ENCODE measurements at regions not wholly inside any gene's neighbourhood (a gene's known extent, or its start where the extent isn't known, plus 50 kb on each side); places are given as distances from the start of the nearest gene placed in this dataset.

DNA sequence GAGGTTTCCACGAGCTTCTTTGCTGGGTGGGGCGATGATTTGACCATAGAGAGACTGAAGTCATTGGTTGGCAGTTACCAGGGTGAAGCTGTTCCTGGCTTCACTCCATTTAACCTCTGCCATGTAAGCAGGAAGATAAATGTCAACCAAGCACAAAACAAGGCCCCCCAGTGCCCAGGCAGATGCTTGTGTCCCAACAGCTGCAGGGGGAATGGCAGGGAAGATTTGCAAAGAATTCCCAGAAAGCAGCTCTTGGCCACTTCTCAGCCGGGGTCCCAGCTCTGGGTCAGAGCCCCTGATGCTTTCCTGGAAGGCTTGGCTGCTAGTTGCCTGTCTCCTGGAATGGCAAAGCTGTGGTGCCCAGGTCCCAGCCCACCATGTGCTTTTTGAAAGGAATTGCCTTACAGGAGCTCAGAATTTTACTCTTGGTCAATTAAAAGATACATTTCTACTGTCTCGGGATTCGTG, 383.4 kb downstream of the ENC1 start:
- no peaks in the 10 kb centered on the region for H3K27me3 Mint-ChIP-seq (ENCODE audit: unreplicated experiment)
- H3K4me3 Mint-ChIP-seq (ENCODE audit: low read depth, unreplicated experiment) = peak overlapping the region; percentile 22
- no peaks in the 10 kb centered on the region for H3K36me3 Mint-ChIP-seq (ENCODE audit: insufficient read depth, unreplicated experiment)
- TF ChIP-seq, protein P1, sequence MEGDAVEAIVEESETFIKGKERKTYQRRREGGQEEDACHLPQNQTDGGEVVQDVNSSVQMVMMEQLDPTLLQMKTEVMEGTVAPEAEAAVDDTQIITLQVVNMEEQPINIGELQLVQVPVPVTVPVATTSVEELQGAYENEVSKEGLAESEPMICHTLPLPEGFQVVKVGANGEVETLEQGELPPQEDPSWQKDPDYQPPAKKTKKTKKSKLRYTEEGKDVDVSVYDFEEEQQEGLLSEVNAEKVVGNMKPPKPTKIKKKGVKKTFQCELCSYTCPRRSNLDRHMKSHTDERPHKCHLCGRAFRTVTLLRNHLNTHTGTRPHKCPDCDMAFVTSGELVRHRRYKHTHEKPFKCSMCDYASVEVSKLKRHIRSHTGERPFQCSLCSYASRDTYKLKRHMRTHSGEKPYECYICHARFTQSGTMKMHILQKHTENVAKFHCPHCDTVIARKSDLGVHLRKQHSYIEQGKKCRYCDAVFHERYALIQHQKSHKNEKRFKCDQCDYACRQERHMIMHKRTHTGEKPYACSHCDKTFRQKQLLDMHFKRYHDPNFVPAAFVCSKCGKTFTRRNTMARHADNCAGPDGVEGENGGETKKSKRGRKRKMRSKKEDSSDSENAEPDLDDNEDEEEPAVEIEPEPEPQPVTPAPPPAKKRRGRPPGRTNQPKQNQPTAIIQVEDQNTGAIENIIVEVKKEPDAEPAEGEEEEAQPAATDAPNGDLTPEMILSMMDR (IDR thresholded peaks at IDR 0.05; ENCODE audit: unreplicated experiment) = no peak
- no TSS peak for BruUV-seq (replicated peaks)
- no peak for DNase-seq
- peak overlapping the region; percentile 83 for H3K27ac Mint-ChIP-seq (ENCODE audit: unreplicated experiment)
- H3K4me1 Mint-ChIP-seq (ENCODE audit: low read depth, unreplicated experiment) = peaks cover 26% of the 10 kb centered on the region
- intact Hi-C loops (cut with micrococcal nuclease; ENCODE audit: unreplicated experiment) = no loop called here
- CTCF ChIA-PET = no interaction called here
- no peaks in the 10 kb centered on the region for H3K9me3 Mint-ChIP-seq (ENCODE audit: low read depth, unreplicated experiment)

DNA sequence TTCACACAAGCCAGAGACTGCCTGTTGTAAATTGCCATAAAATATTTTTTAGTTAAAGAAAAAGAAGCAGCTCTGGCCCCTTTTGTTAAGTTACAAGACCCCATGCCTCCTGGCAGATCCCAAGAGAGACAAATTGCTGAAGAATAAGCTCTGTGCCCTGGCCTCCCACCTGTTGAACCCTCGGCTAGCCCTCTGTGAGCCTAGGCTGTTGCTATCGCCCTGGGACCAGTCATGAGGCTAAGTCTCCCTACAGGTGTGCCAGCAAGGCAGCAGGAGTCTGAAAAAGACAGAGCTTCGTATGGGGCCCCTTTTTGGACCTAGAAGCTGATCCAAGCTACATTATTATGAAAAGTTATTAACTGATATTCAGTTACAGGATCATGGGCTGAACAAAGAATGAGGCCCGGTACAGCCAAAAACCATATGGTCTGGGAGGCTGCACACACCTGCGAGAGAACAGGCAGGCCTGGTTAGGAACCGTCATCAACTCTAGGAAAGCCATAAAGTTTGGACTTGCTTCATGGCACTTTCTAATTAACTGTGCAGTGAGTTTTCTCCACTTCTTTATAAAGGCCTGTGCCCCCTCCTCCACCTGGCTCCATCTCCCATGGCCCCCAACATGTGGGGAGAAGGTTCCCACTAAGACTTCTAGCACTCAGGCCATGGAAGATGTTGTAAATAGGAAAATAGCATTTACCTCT, 384.7 kb downstream of the ENC1 start:
- no peaks in the 10 kb centered on the region for H3K9me3 Mint-ChIP-seq (ENCODE audit: low read depth, unreplicated experiment)
- intact Hi-C loops (cut with micrococcal nuclease; ENCODE audit: unreplicated experiment) = no loop called here
- no peak overlapping the region for H3K27ac Mint-ChIP-seq (ENCODE audit: unreplicated experiment)
- peaks cover 33% of the 10 kb centered on the region for H3K4me1 Mint-ChIP-seq (ENCODE audit: low read depth, unreplicated experiment)
- no peak for DNase-seq
- CTCF ChIA-PET = interaction anchor here (0.6 kb wide), 1 partner anchor 136 kb away, joined by 5 read pairs; no protein-coding TSS in a partner anchor
- H3K36me3 Mint-ChIP-seq (ENCODE audit: insufficient read depth, unreplicated experiment) = no peaks in the 10 kb centered on the region
- no peak overlapping the region for H3K4me3 Mint-ChIP-seq (ENCODE audit: low read depth, unreplicated experiment)
- TF ChIP-seq, protein P1 (IDR thresholded peaks at IDR 0.05; ENCODE audit: unreplicated experiment) = no peak
- BruUV-seq (replicated peaks) = no TSS peak
- H3K27me3 Mint-ChIP-seq (ENCODE audit: unreplicated experiment) = no peaks in the 10 kb centered on the region

DNA sequence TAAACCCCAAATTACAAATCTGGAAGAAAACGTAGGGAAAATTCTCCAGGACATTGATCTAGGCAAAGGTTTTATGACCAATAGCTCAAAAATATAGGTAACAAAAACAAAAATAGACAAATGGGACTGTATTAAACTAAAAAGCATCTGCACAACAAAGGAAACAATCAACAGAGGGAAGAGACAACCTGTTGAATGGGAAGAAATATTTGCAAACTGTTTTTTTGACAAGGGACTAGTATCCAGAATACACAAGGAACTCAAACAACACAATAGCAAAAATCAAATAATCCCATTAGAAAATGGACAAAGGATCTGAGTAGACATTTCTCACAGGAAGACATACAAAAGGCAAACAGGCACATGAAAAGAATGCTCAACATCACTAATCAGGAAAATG, 386.3 kb downstream of the ENC1 start:
- H3K9me3 Mint-ChIP-seq (ENCODE audit: low read depth, unreplicated experiment) = no peaks in the 10 kb centered on the region
- intact Hi-C loops (cut with micrococcal nuclease; ENCODE audit: unreplicated experiment) = no loop called here
- H3K27me3 Mint-ChIP-seq (ENCODE audit: unreplicated experiment) = no peaks in the 10 kb centered on the region
- BruUV-seq (replicated peaks) = no TSS peak
- TF ChIP-seq, protein P1 (IDR thresholded peaks at IDR 0.05; ENCODE audit: unreplicated experiment) = no peak
- CTCF ChIA-PET = no interaction called here
- H3K4me1 Mint-ChIP-seq (ENCODE audit: low read depth, unreplicated experiment) = peaks cover 39% of the 10 kb centered on the region
- H3K27ac Mint-ChIP-seq (ENCODE audit: unreplicated experiment) = no peak overlapping the region
- no peak overlapping the region for H3K4me3 Mint-ChIP-seq (ENCODE audit: low read depth, unreplicated experiment)
- no peaks in the 10 kb centered on the region for H3K36me3 Mint-ChIP-seq (ENCODE audit: insufficient read depth, unreplicated experiment)
- no peak for DNase-seq

DNA sequence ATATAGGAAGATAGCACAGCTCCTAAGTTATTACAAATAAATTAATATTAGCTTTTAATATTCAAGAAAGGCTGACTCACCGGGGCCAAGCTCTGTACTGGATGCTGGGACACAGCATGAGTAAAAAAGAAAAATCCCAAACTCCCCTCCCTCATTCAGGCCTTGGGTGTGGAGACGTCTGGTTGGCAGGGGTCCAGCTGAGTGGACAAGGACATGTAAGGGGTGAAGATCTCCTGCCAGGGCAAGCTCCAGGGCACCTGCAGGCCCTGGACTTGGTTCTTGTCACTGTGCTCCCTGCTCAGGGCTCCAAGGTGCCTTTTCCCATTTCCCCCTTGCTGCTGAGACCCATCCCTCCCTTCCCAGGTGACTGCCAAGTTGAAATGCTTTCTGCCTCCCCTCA, 388.5 kb downstream of the ENC1 start:
- intact Hi-C loops (cut with micrococcal nuclease; ENCODE audit: unreplicated experiment) = no loop called here
- H3K36me3 Mint-ChIP-seq (ENCODE audit: insufficient read depth, unreplicated experiment) = no peaks in the 10 kb centered on the region
- H3K4me3 Mint-ChIP-seq (ENCODE audit: low read depth, unreplicated experiment) = no peak overlapping the region
- no peak for DNase-seq
- no TSS peak for BruUV-seq (replicated peaks)
- no peaks in the 10 kb centered on the region for H3K9me3 Mint-ChIP-seq (ENCODE audit: low read depth, unreplicated experiment)
- TF ChIP-seq, protein P1 (IDR thresholded peaks at IDR 0.05; ENCODE audit: unreplicated experiment) = no peak
- peaks cover 18% of the 10 kb centered on the region for H3K4me1 Mint-ChIP-seq (ENCODE audit: low read depth, unreplicated experiment)
- no peaks in the 10 kb centered on the region for H3K27me3 Mint-ChIP-seq (ENCODE audit: unreplicated experiment)
- H3K27ac Mint-ChIP-seq (ENCODE audit: unreplicated experiment) = no peak overlapping the region
- CTCF ChIA-PET = no interaction called here

Measured in Calu3 (cell line).